GM12878 (cell line): ENCODE measurements at regions not wholly inside any gene's neighbourhood (a gene's known extent, or its start where the extent isn't known, plus 50 kb on each side); places are given as distances from the start of the nearest gene placed in this dataset.

ENCODE experiments used
- ASH2L ChIP-seq: fragments of 300-600, 200-600 bp; sonication (generic); IDR thresholded peaks from 2 replicates; pipeline ENCODE4 v1.6.1; 2017; ENCODE audit warnings: low read depth, mild to moderate bottlenecking, borderline replicate concordance
- CTCF ChIP-seq, 3 experiments: IDR thresholded peaks in 2 of 3; conservative IDR thresholded peaks in 1 of 3; 2 replicates each; pipeline ENCODE4 v1.5.1; 2011; ENCODE audit warnings: low read depth in 3 of 3, low read length in 3 of 3, mild to moderate bottlenecking in 3 of 3, control low read depth in 2 of 3, moderate library complexity in 2 of 3, inconsistent platforms in 1 of 3, mixed read lengths in 1 of 3; ENCODE audit not compliant: control insufficient read depth in 2 of 3, insufficient read depth in 1 of 3; ENCODE audit errors: extremely low read depth in 1 of 3
- EZH2 ChIP-seq: IDR thresholded peaks from 2 replicates; pipeline ENCODE4 v1.6.1; 2012; ENCODE audit warnings: low read depth, mild to moderate bottlenecking, control low read depth, inconsistent platforms, low read length, borderline replicate concordance; ENCODE audit not compliant: control insufficient read depth
- NFYB ChIP-seq: IDR thresholded peaks from 2 replicates; pipeline ENCODE4 v1.6.1; 2011; ENCODE audit warnings: low read depth, mild to moderate bottlenecking, low read length, improper control_type of control experiment, moderate library complexity; ENCODE audit not compliant: insufficient read depth
- POLR2AphosphoS5 ChIP-seq: IDR thresholded peaks from 2 replicates; pipeline ENCODE4 v1.6.1; 2011; ENCODE audit warnings: mild to moderate bottlenecking, low read length, inconsistent platforms
- TCF12 ChIP-seq: IDR thresholded peaks from 2 replicates; pipeline ENCODE4 v1.6.1; 2011; ENCODE audit warnings: low read depth, mild to moderate bottlenecking, low read length
- ZNF687 ChIP-seq: fragments of 450-650 bp; IDR thresholded peaks from 2 replicates; pipeline ENCODE4 v1.6.1; 2017; ENCODE audit warnings: mild to moderate bottlenecking, moderate library complexity
- TF ChIP-seq, protein P1 (sequence below): fragments of 450-650 bp; IDR thresholded peaks from 2 replicates; pipeline ENCODE4 v1.6.1; 2017; ENCODE audit warnings: antibody characterized with exemption, mild to moderate bottlenecking, moderate library complexity

DNA sequence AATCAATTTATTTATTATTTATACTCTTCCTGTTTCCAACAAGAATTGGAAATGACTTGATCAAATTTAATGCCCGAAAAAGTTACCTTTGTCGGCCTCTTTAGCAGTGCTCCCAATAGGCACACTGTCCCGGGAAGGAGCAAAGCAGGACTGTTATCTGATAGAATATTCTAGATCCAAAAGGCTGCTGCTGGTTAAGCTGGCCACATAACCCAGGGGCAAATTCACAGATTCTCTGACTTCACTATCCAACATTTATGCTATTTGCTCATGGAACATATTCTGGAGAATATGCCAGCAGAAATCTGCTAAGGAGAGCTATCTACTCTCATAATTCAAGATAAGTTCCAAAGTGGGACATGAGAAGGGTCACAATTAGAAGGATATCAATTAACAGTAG, 100.2 kb upstream of the DMAC1 start:
- no peak for TF ChIP-seq CTCF (IDR thresholded peaks at IDR 0.05 in 2 of 3, conservative IDR thresholded peaks at IDR 0.05 in 1 of 3; ENCODE audit: control insufficient read depth in 2 of 3, extremely low read depth in 1 of 3, insufficient read depth in 1 of 3, low read depth in 3 of 3, low read length in 3 of 3)
- no peak for TF ChIP-seq TCF12
- TF ChIP-seq NFYB = no peak
- TF ChIP-seq ASH2L = no peak
- no peak for TF ChIP-seq POLR2AphosphoS5
- no peak for TF ChIP-seq EZH2
- TF ChIP-seq ZNF687 = no peak
- TF ChIP-seq, protein P1, sequence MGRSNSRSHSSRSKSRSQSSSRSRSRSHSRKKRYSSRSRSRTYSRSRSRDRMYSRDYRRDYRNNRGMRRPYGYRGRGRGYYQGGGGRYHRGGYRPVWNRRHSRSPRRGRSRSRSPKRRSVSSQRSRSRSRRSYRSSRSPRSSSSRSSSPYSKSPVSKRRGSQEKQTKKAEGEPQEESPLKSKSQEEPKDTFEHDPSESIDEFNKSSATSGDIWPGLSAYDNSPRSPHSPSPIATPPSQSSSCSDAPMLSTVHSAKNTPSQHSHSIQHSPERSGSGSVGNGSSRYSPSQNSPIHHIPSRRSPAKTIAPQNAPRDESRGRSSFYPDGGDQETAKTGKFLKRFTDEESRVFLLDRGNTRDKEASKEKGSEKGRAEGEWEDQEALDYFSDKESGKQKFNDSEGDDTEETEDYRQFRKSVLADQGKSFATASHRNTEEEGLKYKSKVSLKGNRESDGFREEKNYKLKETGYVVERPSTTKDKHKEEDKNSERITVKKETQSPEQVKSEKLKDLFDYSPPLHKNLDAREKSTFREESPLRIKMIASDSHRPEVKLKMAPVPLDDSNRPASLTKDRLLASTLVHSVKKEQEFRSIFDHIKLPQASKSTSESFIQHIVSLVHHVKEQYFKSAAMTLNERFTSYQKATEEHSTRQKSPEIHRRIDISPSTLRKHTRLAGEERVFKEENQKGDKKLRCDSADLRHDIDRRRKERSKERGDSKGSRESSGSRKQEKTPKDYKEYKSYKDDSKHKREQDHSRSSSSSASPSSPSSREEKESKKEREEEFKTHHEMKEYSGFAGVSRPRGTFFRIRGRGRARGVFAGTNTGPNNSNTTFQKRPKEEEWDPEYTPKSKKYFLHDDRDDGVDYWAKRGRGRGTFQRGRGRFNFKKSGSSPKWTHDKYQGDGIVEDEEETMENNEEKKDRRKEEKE = no peak
